SK-N-SH (cell line): ENCODE measurements at regions not wholly inside any gene's neighbourhood (a gene's known extent, or its start where the extent isn't known, plus 50 kb on each side); places are given as distances from the start of the nearest gene placed in this dataset.

Experiments used
- CTCF ChIA-PET: fragments of 300-600, 350-600 bp; formaldehyde crosslinking; extraction: SDS; loops from one replicate; lab custom pipeline; 2021; lab: Yijun Ruan, JAX
- POLR2A ChIA-PET: fragments of 350-600 bp; sonication (Branson Sonifier 250); formaldehyde crosslinking; extraction: SDS; loops from one replicate; lab custom pipeline; 2020; ENCODE audit warnings: antibody characterized with exemption, inconsistent platforms; lab: Yijun Ruan, JAX
- DNase-seq: peaks from one replicate; pipeline ENCODE4 v3.0.0; 2012
- H2AFZ ChIP-seq: fragments of 200-600 bp; sonication (generic); 2 replicates; pipeline ENCODE4 v1.8.1; 2016; ENCODE audit warnings: antibody characterized with exemption, mild to moderate bottlenecking, low read depth
- H3F3A ChIP-seq: fragments of 200-600 bp; sonication (generic); replicated peaks from 2 replicates; pipeline ENCODE3; 2016; ENCODE audit warnings: antibody characterized with exemption, mild to moderate bottlenecking; ENCODE audit not compliant: insufficient read depth
- H3K27ac ChIP-seq, 2 experiments: fragments of 200-500 bp in 1 of 2; fragments of 200-600 bp in 1 of 2; sonication (Bioruptor generic) in 1 of 2; sonication (generic), shearing (Covaris generic) in 1 of 2; 2 replicates each; pipeline versions ENCODE4 v1.5.1 to v1.6.1; 2014 to 2016; ENCODE audit warnings: low read depth in 2 of 2, inconsistent platforms in 1 of 2, low read length in 1 of 2, mild to moderate bottlenecking in 1 of 2, mixed read lengths in 1 of 2
- H3K27me3 ChIP-seq: fragments of 200-600 bp; sonication (generic), shearing (Covaris generic); 2 replicates; pipeline ENCODE4 v1.6.1; 2016; ENCODE audit warnings: mixed run types; ENCODE audit not compliant: insufficient read depth
- H3K36me3 ChIP-seq, 2 experiments: fragments of 200-500 bp in 1 of 2; fragments of 200-600 bp in 1 of 2; sonication (Bioruptor generic) in 1 of 2; sonication (generic) in 1 of 2; replicated peaks in 1 of 2; 2 replicates each; pipeline versions ENCODE3 to v1.5.1; 2014 to 2016; ENCODE audit warnings: low read length in 1 of 2, mild to moderate bottlenecking in 1 of 2; ENCODE audit not compliant: insufficient read depth in 2 of 2, control insufficient read depth in 1 of 2
- H3K4me1 ChIP-seq, 2 experiments: fragments of 200-500 bp in 1 of 2; fragments of 200-600 bp in 1 of 2; sonication (Bioruptor generic) in 1 of 2; sonication (generic), shearing (Covaris generic) in 1 of 2; 2 replicates each; pipeline versions ENCODE4 v1.5.1 to v1.6.1; 2014 to 2016; ENCODE audit warnings: low read depth in 1 of 2, low read length in 1 of 2, mixed run types in 1 of 2; ENCODE audit not compliant: insufficient read depth in 2 of 2, control insufficient read depth in 1 of 2
- H3K4me2 ChIP-seq: fragments of 200-600 bp; sonication (generic), shearing (Covaris generic); 2 replicates; pipeline ENCODE4 v1.6.1; 2017; ENCODE audit warnings: mixed run types
- H3K4me3 ChIP-seq, 2 experiments: fragments of 200-500 bp in 1 of 2; fragments of 200-600 bp in 1 of 2; sonication (Bioruptor generic) in 1 of 2; sonication (generic), shearing (Covaris generic) in 1 of 2; 2 replicates each; pipeline versions ENCODE4 v1.5.1 to v1.8.1; 2014 to 2016; ENCODE audit warnings: low read depth in 2 of 2, inconsistent platforms in 1 of 2, low read length in 1 of 2, mild to moderate bottlenecking in 1 of 2, mixed read lengths in 1 of 2, moderate library complexity in 1 of 2
- H3K79me2 ChIP-seq: fragments of 200-600 bp; sonication (generic); 2 replicates; pipeline ENCODE4 v1.8.1; 2017; ENCODE audit warnings: mild to moderate bottlenecking; ENCODE audit not compliant: insufficient read depth
- H3K9ac ChIP-seq: fragments of 200-600 bp; sonication (generic); 2 replicates; pipeline ENCODE4 v1.6.1; 2017; ENCODE audit warnings: mixed run types
- H3K9me2 ChIP-seq: fragments of 200-600 bp; sonication (generic); 2 replicates; pipeline ENCODE4 v1.6.1; 2017; ENCODE audit warnings: mixed run types
- H3K9me3 ChIP-seq: fragments of 200-600 bp; sonication (generic); 2 replicates; pipeline ENCODE4 v1.6.1; 2017; ENCODE audit warnings: mixed run types, mild to moderate bottlenecking, moderate library complexity
- H4K20me1 ChIP-seq: fragments of 200-600 bp; sonication (generic); 2 replicates; pipeline ENCODE4 v1.6.1; 2017; ENCODE audit warnings: mild to moderate bottlenecking, mixed run types; ENCODE audit not compliant: insufficient read depth
- CHD2 ChIP-seq: fragments of 150-350 bp; IDR thresholded peaks from 2 replicates; pipeline ENCODE4 v1.6.1; 2018; ENCODE audit warnings: low read length; ENCODE audit not compliant: partially characterized antibody
- ELF1 ChIP-seq: IDR thresholded peaks from 2 replicates; pipeline ENCODE4 v1.4.0; 2012
- FOSL2 ChIP-seq: IDR thresholded peaks from 2 replicates; pipeline ENCODE4 v1.4.0; 2012; ENCODE audit warnings: low read depth, mild to moderate bottlenecking, moderate library complexity, borderline replicate concordance
- FOXJ3 ChIP-seq: sonication (generic); formaldehyde crosslinking; IDR thresholded peaks from 2 replicates; pipeline ENCODE4 v1.5.1; 2020; ENCODE audit warnings: mild to moderate bottlenecking, missing genetic modification reagents
- GATA2 ChIP-seq: sonication (generic); formaldehyde crosslinking; IDR thresholded peaks from 2 replicates; pipeline ENCODE4 v1.5.0; 2020; ENCODE audit warnings: mild to moderate bottlenecking, missing genetic modification reagents
- MXI1 ChIP-seq: IDR thresholded peaks from 2 replicates; pipeline ENCODE4 v1.6.1; 2012; ENCODE audit warnings: mild to moderate bottlenecking, low read depth, low read length, improper control_type of control experiment
- NRF1 ChIP-seq: IDR thresholded peaks from 2 replicates; pipeline ENCODE4 v1.6.1; 2012; ENCODE audit warnings: low read depth, mild to moderate bottlenecking, low read length
- RAD21 ChIP-seq: IDR thresholded peaks from 2 replicates; pipeline ENCODE4 v1.6.1; 2012; ENCODE audit warnings: mild to moderate bottlenecking, low read length
- RCOR1 ChIP-seq: fragments of 150-350 bp; IDR thresholded peaks from 2 replicates; pipeline ENCODE4 v1.6.1; 2017; ENCODE audit warnings: antibody characterized with exemption, low read length
- REST ChIP-seq: IDR thresholded peaks from 2 replicates; pipeline ENCODE4 v1.6.1; 2012; ENCODE audit warnings: mild to moderate bottlenecking, low read depth, low read length, moderate library complexity
- RFX5 ChIP-seq: IDR thresholded peaks from 2 replicates; pipeline ENCODE4 v1.6.1; 2012; ENCODE audit warnings: mild to moderate bottlenecking, improper control_type of control experiment, low read length
- RXRA ChIP-seq: IDR thresholded peaks from 2 replicates; pipeline ENCODE4 v1.4.0; 2012; ENCODE audit warnings: low read depth, mild to moderate bottlenecking, borderline replicate concordance
- SIN3A ChIP-seq: IDR thresholded peaks from 2 replicates; pipeline ENCODE4 v1.6.1; 2012; ENCODE audit warnings: low read depth, mild to moderate bottlenecking, low read length, moderate library complexity, borderline replicate concordance
- SMC3 ChIP-seq: IDR thresholded peaks from 2 replicates; pipeline ENCODE4 v1.6.1; 2012; ENCODE audit warnings: low read depth, low read length, improper control_type of control experiment
- TAF1 ChIP-seq: IDR thresholded peaks from 2 replicates; pipeline ENCODE4 v1.6.1; 2012; ENCODE audit warnings: low read depth, mild to moderate bottlenecking, low read length, moderate library complexity, borderline replicate concordance
- USF2 ChIP-seq: fragments of 150-350 bp; IDR thresholded peaks from 2 replicates; pipeline ENCODE4 v1.6.1; 2017; ENCODE audit warnings: antibody characterized with exemption, low read length, low read depth, borderline replicate concordance
- YY1 ChIP-seq: IDR thresholded peaks from 2 replicates; pipeline ENCODE4 v1.4.0; 2012; ENCODE audit warnings: low read depth, mild to moderate bottlenecking
- ZBTB33 ChIP-seq: IDR thresholded peaks from 2 replicates; pipeline ENCODE4 v1.4.0; 2012; ENCODE audit warnings: low read depth, borderline replicate concordance
- WGBS: methylation state at CpG from one replicate; pipeline ENCODE4 v1.1.6; 2017; ENCODE audit warnings: low lambda C conversion rate; 5-methylcytosine and 5-hydroxymethylcytosine counted together

GRCh38 chr5:35438288-35438687 is 179.4 kb upstream of the SPEF2 start:
- Histone ChIP-seq H3K4me2 (no peak overlapping the region), H3K9me2 (no peaks in the 10 kb centered on the region), H3K4me3 (no peak overlapping the region), H3K36me3 (no peaks in the 10 kb centered on the region), H3K9ac (no peak overlapping the region), H3K4me1 (no peaks in the 10 kb centered on the region), H3K9me3 (no peaks in the 10 kb centered on the region), H2AFZ (no peak overlapping the region), H3F3A (no peaks in the 10 kb centered on the region), H3K27ac (no peak overlapping the region), H3K27me3 (0 out of 2 replicates have a peak, but pooled peaks cover 6% of the 10 kb centered on the region), H4K20me1 (no peaks in the 10 kb centered on the region), H3K79me2 (no peaks in the 10 kb centered on the region)
- CTCF ChIA-PET, result interaction anchor here (1.2 kb wide), 1 partner anchor 175 kb away, joined by 3 read pairs; no protein-coding TSS in a partner anchor
- 19% methylated on average over 1 of the region's 1 CpG for WGBS
- DNase-seq, result no peak
- TF ChIP-seq ZBTB33 (no peak), USF2 (no peak), ELF1 (no peak), SMC3 (no peak), RAD21 (no peak), NRF1 (no peak), REST (no peak), SIN3A (no peak), GATA2 (no peak), YY1 (no peak), RCOR1 (no peak), RXRA (no peak), CHD2 (no peak), RFX5 (no peak), TAF1 (no peak), FOXJ3 (CRISPR knock-in tag) (no peak), MXI1 (no peak), FOSL2 (no peak)
- POLR2A ChIA-PET, result no interaction called here
